Thymus (tissue), 11 donors: ENCODE measurements at regions not wholly inside any gene's neighbourhood (a gene's known extent, or its start where the extent isn't known, plus 50 kb on each side); places are given as distances from the start of the nearest gene placed in this dataset.
"Not testable (repeated sequence)": the region's sequence is repeated elsewhere in the genome, so short reads cannot be mapped to it uniquely, and the experiment has no call there.

Experiments
- DNase-seq, 9 donors: peaks; one replicate each; pipeline ENCODE4 v3.0.0-alpha.2; 2013; ENCODE audit warnings: low spot score in 9 of 9, low read depth in 6 of 9, missing footprints in 1 of 9
- H3K27ac ChIP-seq, 2 donors: one replicate each; pipeline ENCODE4 v1.5.1; 2013; ENCODE audit warnings: control low read depth in 1 of 2, low read depth in 1 of 2, low read length in 1 of 2, mild to moderate bottlenecking in 1 of 2, moderate library complexity in 1 of 2
- H3K27me3 ChIP-seq, 2 donors: one replicate each; pipeline ENCODE4 v1.5.1; 2013; ENCODE audit warnings: low read length in 1 of 2; ENCODE audit not compliant: control insufficient read depth in 2 of 2, insufficient read depth in 1 of 2
- H3K36me3 ChIP-seq, 2 donors: one replicate each; pipeline ENCODE4 v1.5.1; 2013; ENCODE audit warnings: low read length in 1 of 2, mild to moderate bottlenecking in 1 of 2, moderate library complexity in 1 of 2; ENCODE audit not compliant: control insufficient read depth in 2 of 2, insufficient read depth in 2 of 2
- H3K4me1 ChIP-seq, 2 donors: one replicate each; pipeline ENCODE4 v1.5.1; 2013; ENCODE audit warnings: low read length in 2 of 2; ENCODE audit not compliant: control insufficient read depth in 2 of 2, insufficient read depth in 2 of 2
- H3K4me3 ChIP-seq, 2 donors: one replicate each; pipeline ENCODE4 v1.5.1; 2013; ENCODE audit warnings: low read length in 2 of 2, control low read depth in 1 of 2, mild to moderate bottlenecking in 1 of 2
- H3K9me3 ChIP-seq, 2 donors: one replicate each; pipeline ENCODE4 v1.5.1; 2013; ENCODE audit warnings: low read length in 1 of 2, mild to moderate bottlenecking in 1 of 2; ENCODE audit not compliant: control insufficient read depth in 2 of 2, insufficient read depth in 1 of 2
- WGBS: extraction: QIAGEN DNeasy Blood & Tissue Kit; methylation state at CpG from one replicate; pipeline ENCODE4 v1.1.7; 2013; 5-methylcytosine and 5-hydroxymethylcytosine counted together
- donor health status: healthy.

DNA sequence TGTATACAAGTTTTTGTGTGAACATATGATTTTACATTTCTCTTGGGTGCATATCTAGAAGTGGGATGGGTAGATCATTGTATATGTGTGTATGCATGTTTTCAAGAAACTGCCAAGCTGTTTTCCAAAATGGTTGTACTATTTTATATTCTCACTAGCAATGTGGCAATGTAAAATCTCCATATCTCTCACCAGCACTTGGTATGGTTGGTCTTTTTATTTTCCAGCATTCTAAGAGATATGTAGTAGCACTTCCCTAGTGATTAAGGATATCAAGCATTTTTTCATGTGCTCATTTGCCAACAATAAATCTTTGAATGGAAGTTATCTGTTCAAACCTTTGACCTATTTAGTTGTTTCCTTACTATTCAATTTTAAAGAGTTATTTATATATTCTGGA is 310.7 kb downstream of the ZNF326 start:
- no peak for DNase-seq

GRCh38 chr1:90296327-90296726 is 301.4 kb downstream of the ZNF326 start:
- H3K4me3 ChIP-seq, result no peak overlapping the region
- DNase-seq, result no peak
- no peaks in the 10 kb centered on the region for H3K36me3 ChIP-seq
- no peak overlapping the region for H3K27ac ChIP-seq
- H3K4me1 ChIP-seq, result no peaks in the 10 kb centered on the region
- no peaks in the 10 kb centered on the region for H3K9me3 ChIP-seq
- H3K27me3 ChIP-seq, result no peaks in the 10 kb centered on the region
- WGBS, result 93% methylated on average over 5 of the region's 5 CpGs

More for the DNA sequence above, 310.7 kb downstream of the ZNF326 start:
- H3K27me3 ChIP-seq, result no peaks in the 10 kb centered on the region
- no peaks in the 10 kb centered on the region for H3K36me3 ChIP-seq
- no peak overlapping the region for H3K4me3 ChIP-seq
- H3K9me3 ChIP-seq, result no peaks in the 10 kb centered on the region
- no peak overlapping the region for H3K27ac ChIP-seq
- H3K4me1 ChIP-seq, result no peaks in the 10 kb centered on the region

GRCh38 chr1:90295534-90295933 is 300.6 kb downstream of the ZNF326 start:
- Histone ChIP-seq H3K36me3 (no peaks in the 10 kb centered on the region), H3K27me3 (no peaks in the 10 kb centered on the region), H3K27ac (no peak overlapping the region), H3K9me3 (no peaks in the 10 kb centered on the region), H3K4me1 (no peaks in the 10 kb centered on the region), H3K4me3 (no peak overlapping the region)
- WGBS, result 91% methylated on average over 2 of the region's 2 CpGs
- DNase-seq, result no peak

GRCh38 chr1:90291431-90292216 is 296.7 kb downstream of the ZNF326 start:
- H3K4me1 ChIP-seq, result no peaks in the 10 kb centered on the region
- no peak overlapping the region for H3K27ac ChIP-seq
- no peaks in the 10 kb centered on the region for H3K27me3 ChIP-seq
- H3K9me3 ChIP-seq, result no peaks in the 10 kb centered on the region
- H3K36me3 ChIP-seq, result no peaks in the 10 kb centered on the region
- no peak overlapping the region for H3K4me3 ChIP-seq
- no peak for DNase-seq
- WGBS, result 95% methylated on average over 3 of the region's 3 CpGs

- Histone ChIP-seq H3K4me1 (no peaks in the 10 kb centered on the region), H3K4me3 (no peak overlapping the region), H3K9me3 (no peaks in the 10 kb centered on the region), H3K27ac (no peak overlapping the region), H3K27me3 (no peaks in the 10 kb centered on the region), H3K36me3 (no peaks in the 10 kb centered on the region)
- WGBS, result 95% methylated on average over 4 of the region's 4 CpGs
- no peak for DNase-seq
These were observed 287.9 kb downstream of the ZNF326 start for GRCh38 chr1:90282811-90283210.

DNA sequence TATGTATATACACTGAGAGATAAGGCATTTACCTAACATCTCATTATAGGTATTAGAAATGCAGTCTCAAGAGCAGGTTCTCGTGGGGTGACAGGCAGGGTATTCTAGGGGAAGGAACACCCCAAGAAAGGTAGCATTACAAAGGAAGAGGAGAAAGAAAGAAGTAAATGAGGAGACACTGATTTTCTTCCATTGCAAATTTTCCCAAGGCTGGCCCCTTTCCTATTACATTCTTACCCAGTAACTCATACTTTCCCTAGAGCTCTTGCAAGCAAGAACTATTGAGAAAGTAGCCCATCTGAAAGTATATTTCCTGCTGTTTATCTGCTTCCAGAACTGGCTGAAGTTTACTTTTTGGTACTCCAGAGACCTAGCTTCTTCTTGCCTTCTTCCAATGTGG is 287.0 kb downstream of the ZNF326 start:
- WGBS, result 94% methylated on average over 1 of the region's 1 CpG
- H3K4me3 ChIP-seq, DNase-seq, H3K4me1 ChIP-seq, H3K36me3 ChIP-seq, H3K9me3 ChIP-seq, H3K27ac ChIP-seq, H3K27me3 ChIP-seq: not testable (repeated sequence)

- no peak overlapping the region for H3K4me3 ChIP-seq
- H3K4me1 ChIP-seq, result no peaks in the 10 kb centered on the region
- no peak for DNase-seq
- no peak overlapping the region for H3K27ac ChIP-seq
- H3K9me3 ChIP-seq, result no peaks in the 10 kb centered on the region
- no peaks in the 10 kb centered on the region for H3K27me3 ChIP-seq
- no peaks in the 10 kb centered on the region for H3K36me3 ChIP-seq
These were observed 282.4 kb downstream of the ZNF326 start for GRCh38 chr1:90277270-90277669.

DNA sequence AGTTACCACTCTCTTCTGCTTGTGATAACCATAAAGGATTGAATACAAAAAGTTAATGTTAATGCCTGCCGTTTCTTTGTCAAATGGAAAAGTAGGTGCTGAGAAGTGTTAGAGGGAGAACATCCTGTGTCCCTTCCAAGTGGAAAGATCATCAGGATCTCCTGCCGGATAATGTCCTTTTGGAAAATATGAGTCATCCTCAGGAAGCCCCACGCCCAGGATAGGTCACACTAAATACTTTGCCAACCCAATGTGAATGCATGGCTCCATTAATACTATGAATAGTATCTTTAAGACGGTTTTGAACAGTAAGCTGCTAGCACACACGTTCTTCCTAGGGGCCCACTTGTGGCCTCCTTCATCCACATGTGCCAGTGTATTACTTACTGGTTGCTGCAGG is 279.5 kb downstream of the ZNF326 start:
- no peaks in the 10 kb centered on the region for H3K9me3 ChIP-seq
- H3K27ac ChIP-seq, result no peak overlapping the region
- H3K36me3 ChIP-seq, result no peaks in the 10 kb centered on the region
- H3K4me1 ChIP-seq, result no peaks in the 10 kb centered on the region
- 83% methylated on average over 5 of the region's 5 CpGs for WGBS
- no peaks in the 10 kb centered on the region for H3K27me3 ChIP-seq
- no peak for DNase-seq
- H3K4me3 ChIP-seq, result no peak overlapping the region

- Histone ChIP-seq H3K36me3 (no peaks in the 10 kb centered on the region), H3K4me3 (no peak overlapping the region), H3K27ac (no peak overlapping the region), H3K4me1 (no peaks in the 10 kb centered on the region), H3K9me3 (no peaks in the 10 kb centered on the region), H3K27me3 (no peaks in the 10 kb centered on the region)
- no peak for DNase-seq
These were observed 278.4 kb downstream of the ZNF326 start for GRCh38 chr1:90273241-90273774.
